ENCODE measurements at regions not wholly inside any gene's neighbourhood (a gene's known extent, or its start where the extent isn't known, plus 50 kb on each side); places are given as distances from the start of the nearest gene placed in this dataset.

- DNase-seq (ENCODE audit: extremely low read depth in 1 of 4, low spot score in 3 of 4) (no peak), FAIRE-seq (no peak), ATAC-seq (no peak)
- peaks cover 0 to 9% of the 10 kb centered on the region in 2 experiments; a peak in 3 of 5 replicates for H3K27me3 ChIP-seq (ENCODE audit: control insufficient read depth in 2 of 2, insufficient read depth in 2 of 2, low read length in 2 of 2)
- H3K9ac ChIP-seq (ENCODE audit: insufficient read depth in 1 of 2, low read depth in 2 of 2, low read length in 2 of 2), result no peak overlapping the region
- no peak overlapping the region for H3K4me2 ChIP-seq (ENCODE audit: insufficient read depth, low read length)
- H3K27ac ChIP-seq (ENCODE audit: extremely low read depth, low read depth, low read length), result no peak overlapping the region
- H4K20me1 ChIP-seq (replicated peaks; ENCODE audit: control insufficient read depth, insufficient read depth, low read length), result no peaks in the 10 kb centered on the region
- under 1% methylated on average over 21 of the region's 23 CpGs for WGBS (ENCODE audit: insufficient coverage, low coverage, missing lambda C conversion rate)
- no TSS peak for BruUV-seq (replicated peaks)
- ChIA-PET CTCF (ENCODE audit: low intra/inter-chr PET ratio) (no interaction called here), POLR2A (interaction anchor here (0.6 kb wide), 1 partner anchor 115 kb away, joined by 3 read pairs; no protein-coding TSS in a partner anchor)
- H2AFZ ChIP-seq (ENCODE audit: low read depth, low read length), result no peak overlapping the region
- H3K4me1 ChIP-seq (replicated peaks in 1 of 2; ENCODE audit: control insufficient read depth in 2 of 2, insufficient read depth in 2 of 2, low read length in 2 of 2), result no peaks in the 10 kb centered on the region
- H3K36me3 ChIP-seq (ENCODE audit: control insufficient read depth, insufficient read depth, low read length), result no peaks in the 10 kb centered on the region
- no peaks in the 10 kb centered on the region for H3K79me2 ChIP-seq (ENCODE audit: control insufficient read depth, insufficient read depth, low read length)
- no peak overlapping the region for H3K4me3 ChIP-seq
- no peaks in the 10 kb centered on the region for H3K9me1 ChIP-seq (ENCODE audit: control insufficient read depth, insufficient read depth, low read length)
- H3K9me3 ChIP-seq (replicated peaks; ENCODE audit: control insufficient read depth, insufficient read depth, low read depth, low read length), result no peaks in the 10 kb centered on the region
- intact Hi-C loops (cut with micrococcal nuclease) (no loop called here), in situ Hi-C loops (cut with MboI) (no loop called here)
- TF ChIP-seq ZNF431 (CRISPR knock-in tag; IDR thresholded peaks at IDR 0.05), result no peak
- TF ChIP-seq PKNOX1 (IDR thresholded peaks at IDR 0.05), result no peak
- no peak for TF ChIP-seq CREB3L1 (IDR thresholded peaks at IDR 0.05; ENCODE audit: borderline replicate concordance, low read depth)
- TF ChIP-seq ZNF445 (CRISPR knock-in tag; IDR thresholded peaks at IDR 0.05; ENCODE audit: low read depth), result no peak
- TF ChIP-seq, protein P1, sequence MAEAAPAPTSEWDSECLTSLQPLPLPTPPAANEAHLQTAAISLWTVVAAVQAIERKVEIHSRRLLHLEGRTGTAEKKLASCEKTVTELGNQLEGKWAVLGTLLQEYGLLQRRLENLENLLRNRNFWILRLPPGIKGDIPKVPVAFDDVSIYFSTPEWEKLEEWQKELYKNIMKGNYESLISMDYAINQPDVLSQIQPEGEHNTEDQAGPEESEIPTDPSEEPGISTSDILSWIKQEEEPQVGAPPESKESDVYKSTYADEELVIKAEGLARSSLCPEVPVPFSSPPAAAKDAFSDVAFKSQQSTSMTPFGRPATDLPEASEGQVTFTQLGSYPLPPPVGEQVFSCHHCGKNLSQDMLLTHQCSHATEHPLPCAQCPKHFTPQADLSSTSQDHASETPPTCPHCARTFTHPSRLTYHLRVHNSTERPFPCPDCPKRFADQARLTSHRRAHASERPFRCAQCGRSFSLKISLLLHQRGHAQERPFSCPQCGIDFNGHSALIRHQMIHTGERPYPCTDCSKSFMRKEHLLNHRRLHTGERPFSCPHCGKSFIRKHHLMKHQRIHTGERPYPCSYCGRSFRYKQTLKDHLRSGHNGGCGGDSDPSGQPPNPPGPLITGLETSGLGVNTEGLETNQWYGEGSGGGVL (CRISPR knock-in tag; IDR thresholded peaks at IDR 0.05), result no peak
- TF ChIP-seq, protein P2, sequence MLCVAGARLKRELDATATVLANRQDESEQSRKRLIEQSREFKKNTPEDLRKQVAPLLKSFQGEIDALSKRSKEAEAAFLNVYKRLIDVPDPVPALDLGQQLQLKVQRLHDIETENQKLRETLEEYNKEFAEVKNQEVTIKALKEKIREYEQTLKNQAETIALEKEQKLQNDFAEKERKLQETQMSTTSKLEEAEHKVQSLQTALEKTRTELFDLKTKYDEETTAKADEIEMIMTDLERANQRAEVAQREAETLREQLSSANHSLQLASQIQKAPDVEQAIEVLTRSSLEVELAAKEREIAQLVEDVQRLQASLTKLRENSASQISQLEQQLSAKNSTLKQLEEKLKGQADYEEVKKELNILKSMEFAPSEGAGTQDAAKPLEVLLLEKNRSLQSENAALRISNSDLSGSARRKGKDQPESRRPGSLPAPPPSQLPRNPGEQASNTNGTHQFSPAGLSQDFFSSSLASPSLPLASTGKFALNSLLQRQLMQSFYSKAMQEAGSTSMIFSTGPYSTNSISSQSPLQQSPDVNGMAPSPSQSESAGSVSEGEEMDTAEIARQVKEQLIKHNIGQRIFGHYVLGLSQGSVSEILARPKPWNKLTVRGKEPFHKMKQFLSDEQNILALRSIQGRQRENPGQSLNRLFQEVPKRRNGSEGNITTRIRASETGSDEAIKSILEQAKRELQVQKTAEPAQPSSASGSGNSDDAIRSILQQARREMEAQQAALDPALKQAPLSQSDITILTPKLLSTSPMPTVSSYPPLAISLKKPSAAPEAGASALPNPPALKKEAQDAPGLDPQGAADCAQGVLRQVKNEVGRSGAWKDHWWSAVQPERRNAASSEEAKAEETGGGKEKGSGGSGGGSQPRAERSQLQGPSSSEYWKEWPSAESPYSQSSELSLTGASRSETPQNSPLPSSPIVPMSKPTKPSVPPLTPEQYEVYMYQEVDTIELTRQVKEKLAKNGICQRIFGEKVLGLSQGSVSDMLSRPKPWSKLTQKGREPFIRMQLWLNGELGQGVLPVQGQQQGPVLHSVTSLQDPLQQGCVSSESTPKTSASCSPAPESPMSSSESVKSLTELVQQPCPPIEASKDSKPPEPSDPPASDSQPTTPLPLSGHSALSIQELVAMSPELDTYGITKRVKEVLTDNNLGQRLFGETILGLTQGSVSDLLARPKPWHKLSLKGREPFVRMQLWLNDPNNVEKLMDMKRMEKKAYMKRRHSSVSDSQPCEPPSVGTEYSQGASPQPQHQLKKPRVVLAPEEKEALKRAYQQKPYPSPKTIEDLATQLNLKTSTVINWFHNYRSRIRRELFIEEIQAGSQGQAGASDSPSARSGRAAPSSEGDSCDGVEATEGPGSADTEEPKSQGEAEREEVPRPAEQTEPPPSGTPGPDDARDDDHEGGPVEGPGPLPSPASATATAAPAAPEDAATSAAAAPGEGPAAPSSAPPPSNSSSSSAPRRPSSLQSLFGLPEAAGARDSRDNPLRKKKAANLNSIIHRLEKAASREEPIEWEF (CRISPR knock-in tag; IDR thresholded peaks at IDR 0.05), result no peak
- TF ChIP-seq MIER1 (IDR thresholded peaks at IDR 0.05; ENCODE audit: low read depth), result no peak
- no peak for TF ChIP-seq ZKSCAN8 (CRISPR knock-in tag; IDR thresholded peaks at IDR 0.05)
- no peak for TF ChIP-seq HCFC1 (IDR thresholded peaks at IDR 0.05; ENCODE audit: low read depth, low read length)
- TF ChIP-seq HSF4 (CRISPR knock-in tag; IDR thresholded peaks at IDR 0.05; ENCODE audit: borderline replicate concordance), result no peak
- no peak for TF ChIP-seq DNMT1 (IDR thresholded peaks at IDR 0.05)
- no peak for TF ChIP-seq KAT8 (IDR thresholded peaks at IDR 0.05; ENCODE audit: low read depth)
Measured at GRCh38 chr2:129742415-129743180, 236.9 kb upstream of the RAB6C start.
